GM21423 (cell line): ENCODE measurements at regions not wholly inside any gene's neighbourhood (a gene's known extent, or its start where the extent isn't known, plus 50 kb on each side); places are given as distances from the start of the nearest gene placed in this dataset.

Experiments
- ATAC-seq: cut with Tn5 transposase; IDR thresholded peaks from one replicate; pipeline ENCODE4 v1.9.1; 2021; ENCODE audit warnings: mild to moderate bottlenecking, moderate library complexity; ENCODE audit not compliant: unreplicated experiment

DNA sequence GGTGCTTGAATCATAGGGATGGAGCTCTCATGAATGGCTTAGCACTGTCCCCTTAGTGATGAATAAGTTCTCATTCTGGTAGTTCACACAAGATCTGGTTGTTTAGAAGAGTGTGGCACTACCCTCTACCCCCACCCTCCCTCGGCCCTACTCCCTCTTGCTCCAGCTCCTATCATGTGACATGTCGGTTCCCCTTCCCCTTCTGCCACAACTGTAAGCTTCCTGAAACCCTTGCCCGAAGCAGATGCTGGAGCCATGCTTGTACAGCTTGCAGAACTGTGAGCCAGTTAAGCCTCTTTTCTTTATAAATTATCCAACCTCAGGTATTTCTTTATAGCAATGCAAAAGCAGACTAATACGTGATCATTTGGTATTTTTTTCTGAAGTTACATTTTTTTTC is 1012.6 kb downstream of the BCL11A start:
- ATAC-seq, result no peak

- no peak for ATAC-seq
Observed at GRCh38 chr2:59538398-59538911, 1015.0 kb downstream of the BCL11A start.

DNA sequence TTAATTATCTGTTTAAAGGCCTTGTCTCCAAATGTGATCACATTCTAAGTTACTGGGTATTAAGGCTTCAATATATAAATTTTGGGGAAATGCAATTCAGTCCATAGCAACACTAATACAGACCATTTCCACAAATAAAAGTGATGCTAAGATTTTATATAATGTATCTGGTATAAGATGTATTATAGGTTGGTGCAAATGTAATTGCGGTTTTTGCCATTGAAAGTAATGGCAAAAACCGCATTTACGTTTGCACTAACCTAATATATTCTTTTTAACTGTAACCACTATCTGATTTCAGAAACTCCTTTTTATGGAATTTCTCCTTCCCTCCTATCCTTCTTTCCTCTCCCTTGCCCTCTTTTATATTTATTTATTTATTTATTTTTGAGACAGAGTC is 1020.6 kb downstream of the BCL11A start:
- no peak for ATAC-seq

DNA sequence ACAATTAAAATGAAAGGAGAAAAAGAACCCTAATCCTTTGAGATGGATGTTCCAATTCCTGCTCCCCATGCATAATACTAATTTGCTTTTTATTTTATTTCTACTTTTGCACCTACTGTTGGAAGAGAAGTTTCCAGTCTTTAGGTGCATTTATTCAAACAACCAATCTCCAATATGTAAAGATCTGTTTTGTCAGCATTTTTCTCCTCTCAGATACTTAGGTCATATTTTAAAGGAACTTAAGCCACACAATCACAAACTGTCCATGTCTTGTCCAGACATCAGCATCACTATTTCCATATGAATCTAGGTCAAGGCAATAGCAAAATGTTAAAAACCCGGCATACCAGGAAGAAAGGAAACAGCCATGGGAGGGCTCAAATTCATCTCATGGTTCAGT is 1023.2 kb downstream of the BCL11A start:
- no peak for ATAC-seq

DNA sequence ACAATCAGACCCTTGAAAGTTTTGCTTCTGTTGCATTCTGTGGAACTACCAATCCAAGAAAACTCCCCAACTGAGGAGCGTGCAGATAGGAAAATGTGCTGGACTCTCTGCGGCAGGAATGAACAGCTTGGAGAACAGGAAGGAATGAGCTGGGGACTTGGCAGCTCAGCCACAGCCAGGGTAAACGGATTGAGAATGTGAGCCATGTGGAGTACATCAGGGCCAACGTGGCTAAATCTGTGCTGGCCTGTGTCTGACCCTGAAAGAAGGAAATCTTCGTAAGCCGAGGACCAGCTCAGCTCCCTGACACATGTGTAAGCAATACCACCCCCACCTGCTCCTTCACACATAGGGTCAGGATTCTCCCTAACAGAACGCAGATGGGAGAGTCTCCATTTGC is 1023.7 kb downstream of the BCL11A start:
- no peak for ATAC-seq

DNA sequence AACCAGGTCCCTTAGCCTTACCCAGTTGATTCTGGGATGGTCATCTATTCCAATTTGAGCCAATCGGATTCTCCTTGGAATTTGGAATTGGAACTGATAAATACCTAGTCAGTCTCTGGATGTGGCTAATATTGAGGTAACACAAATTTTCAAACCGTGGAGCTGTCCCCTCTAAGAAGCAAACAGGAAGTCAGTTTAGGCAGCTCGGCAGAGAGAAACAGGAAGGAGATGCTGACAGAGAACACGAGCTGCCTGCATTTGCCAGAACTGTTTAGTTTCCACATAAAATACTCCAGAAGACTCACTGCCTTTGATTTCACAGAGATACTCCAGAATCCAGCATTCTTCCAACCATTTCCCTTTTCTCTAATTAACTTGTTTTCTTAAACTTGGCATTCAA is 1024.9 kb downstream of the BCL11A start:
- no peak for ATAC-seq

DNA sequence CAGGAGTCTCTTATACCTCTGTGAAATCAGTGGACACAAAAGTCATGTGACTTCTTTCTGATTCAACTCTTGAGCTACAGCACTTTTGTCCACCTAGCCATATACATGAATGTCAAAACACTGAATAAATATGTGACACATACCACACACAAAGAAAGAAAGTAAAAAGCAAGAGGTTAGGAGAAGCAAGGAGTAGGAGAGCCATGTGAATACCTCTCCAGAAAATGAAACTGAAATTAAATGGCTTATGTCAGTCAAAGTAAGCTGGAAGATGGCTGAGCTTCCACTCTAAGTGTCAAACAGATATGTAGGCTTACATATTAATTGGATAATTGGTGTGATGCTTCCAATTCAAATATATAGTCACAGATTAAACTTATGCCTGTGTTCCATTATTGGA is 1050.5 kb downstream of the BCL11A start:
- no peak for ATAC-seq

DNA sequence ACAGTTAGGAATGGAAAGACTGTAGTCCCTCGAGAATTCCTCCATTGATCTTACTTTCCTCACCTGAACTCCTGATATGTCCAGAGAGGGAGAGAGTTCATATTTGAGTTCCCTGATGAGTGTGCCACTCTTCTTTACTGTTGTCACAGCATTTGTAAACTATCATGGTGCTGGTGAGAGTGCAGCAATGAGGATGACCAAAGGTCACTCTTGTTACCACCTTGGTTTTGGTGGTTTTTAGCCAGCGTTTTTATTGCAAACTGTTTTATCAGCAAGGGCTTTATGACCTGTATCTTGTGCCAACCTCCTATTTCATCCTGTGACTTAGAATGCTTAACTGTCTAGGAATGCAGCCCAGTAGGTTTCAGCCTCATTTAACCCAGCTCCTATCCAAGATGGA is 1062.5 kb downstream of the BCL11A start:
- no peak for ATAC-seq

GRCh38 chr2:59490192-59490591 is 1063.3 kb downstream of the BCL11A start:
- no peak for ATAC-seq

DNA sequence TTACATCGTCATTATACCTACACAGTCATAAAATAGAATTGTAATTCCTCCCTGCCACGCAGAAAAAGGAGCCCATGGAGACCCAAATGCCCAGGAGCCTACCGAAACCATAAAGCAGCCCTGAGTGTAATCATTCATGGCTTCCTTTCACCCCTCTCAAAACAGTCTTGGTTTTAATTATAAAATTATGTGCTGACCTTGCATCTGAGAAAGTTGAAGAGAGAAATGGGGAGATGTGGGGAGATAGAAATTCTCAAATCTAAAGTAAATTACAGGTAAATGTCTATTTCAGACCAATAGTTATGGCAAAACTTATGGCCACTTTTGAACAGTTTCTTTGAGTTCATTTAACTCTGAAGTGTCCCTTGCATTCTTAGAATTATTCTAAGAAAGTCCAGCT is 1068.8 kb downstream of the BCL11A start:
- no peak for ATAC-seq

DNA sequence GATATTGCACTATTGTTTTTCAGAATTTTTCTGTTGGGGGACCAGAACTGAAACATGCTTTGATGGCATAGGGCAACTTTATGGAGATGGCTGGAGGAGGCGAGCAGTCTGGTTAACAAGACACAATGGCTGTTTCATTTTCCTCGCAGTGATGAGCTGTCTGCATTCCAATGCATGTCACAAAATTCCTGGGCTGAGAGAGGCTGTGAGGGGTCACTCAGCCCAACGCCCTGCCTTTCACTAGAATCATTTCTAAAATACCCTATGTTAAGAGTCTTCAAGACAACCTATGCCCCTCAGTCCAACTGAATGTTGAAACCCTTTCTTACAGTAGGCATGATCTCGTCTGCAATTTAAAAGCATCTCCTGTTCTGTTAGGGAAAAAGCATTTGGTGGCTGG is 1090.0 kb downstream of the BCL11A start:
- no peak for ATAC-seq

DNA sequence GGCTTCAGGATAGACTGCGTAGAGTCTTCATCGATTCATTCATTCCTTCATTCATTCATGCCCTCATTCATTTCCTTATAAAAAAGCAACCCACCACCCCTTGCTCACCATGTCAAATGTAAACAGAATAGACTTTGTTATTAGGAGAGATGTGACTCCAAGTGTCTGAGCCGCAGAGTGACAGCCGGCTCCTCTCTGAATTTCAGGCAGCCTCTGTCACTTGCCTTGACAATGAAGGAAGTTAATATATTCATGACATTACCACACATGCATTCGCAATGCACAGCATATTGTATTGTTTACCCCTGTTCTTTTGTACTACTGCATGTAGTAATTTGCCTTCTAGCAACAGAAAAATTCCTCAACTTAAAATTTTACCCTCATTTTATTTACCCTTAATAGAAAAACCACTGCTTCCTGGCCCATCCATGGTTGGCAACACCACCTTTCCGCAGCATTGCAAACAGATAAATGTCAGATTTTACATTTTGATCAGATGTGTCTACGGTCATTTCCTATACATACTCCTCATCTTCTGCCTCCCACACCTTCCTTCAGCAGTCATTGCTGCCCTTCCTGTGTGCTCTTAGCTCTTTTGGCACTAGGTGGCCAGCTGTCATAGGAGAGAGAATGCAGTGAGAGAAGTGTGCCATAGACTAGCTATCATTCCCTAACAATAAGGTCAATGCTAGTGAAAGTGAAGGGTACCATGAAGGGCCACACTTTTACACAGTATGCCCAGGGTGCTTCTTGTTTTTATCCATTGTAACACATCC is 1090.8 kb downstream of the BCL11A start:
- no peak for ATAC-seq

GRCh38 chr2:59461127-59461526 is 1092.3 kb downstream of the BCL11A start:
- no peak for ATAC-seq

DNA sequence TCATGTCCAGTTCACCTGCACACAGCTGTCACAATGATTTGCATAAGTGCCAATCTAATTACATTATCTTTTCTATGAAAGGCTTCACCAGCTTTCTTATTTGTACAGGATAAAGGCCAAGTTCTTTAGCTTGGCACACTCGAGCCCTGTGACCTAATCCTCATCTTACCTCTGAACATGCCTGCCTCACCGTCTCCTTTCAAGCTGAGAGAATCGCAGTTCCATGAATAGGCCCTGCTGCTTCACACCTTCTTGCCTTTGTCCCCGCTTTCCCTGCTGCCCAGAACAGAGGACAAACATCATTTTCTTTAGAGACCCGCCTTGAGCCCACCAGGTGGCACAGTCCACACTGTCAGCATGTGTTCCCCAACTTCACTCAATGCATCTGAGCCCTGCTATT is 1094.7 kb downstream of the BCL11A start:
- ATAC-seq, result no peak

DNA sequence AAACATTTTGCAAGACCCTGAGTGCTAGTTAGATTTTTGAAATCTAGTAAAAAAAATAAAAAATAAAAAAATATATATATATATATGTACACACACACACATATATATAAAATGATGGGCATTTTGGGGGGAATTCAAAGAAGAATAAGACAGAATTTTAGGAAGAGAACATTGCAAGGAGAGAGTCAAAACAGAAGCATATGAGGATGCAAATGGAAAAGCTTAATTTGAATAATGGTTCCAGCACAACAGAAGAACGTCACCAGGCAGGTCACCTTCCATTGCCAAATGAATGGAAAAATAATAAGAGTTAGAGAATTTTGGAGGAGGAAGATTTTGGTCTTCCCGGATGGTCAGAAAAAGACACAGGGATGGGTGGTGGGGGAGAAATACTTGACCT is 1097.2 kb downstream of the BCL11A start:
- ATAC-seq, result no peak

DNA sequence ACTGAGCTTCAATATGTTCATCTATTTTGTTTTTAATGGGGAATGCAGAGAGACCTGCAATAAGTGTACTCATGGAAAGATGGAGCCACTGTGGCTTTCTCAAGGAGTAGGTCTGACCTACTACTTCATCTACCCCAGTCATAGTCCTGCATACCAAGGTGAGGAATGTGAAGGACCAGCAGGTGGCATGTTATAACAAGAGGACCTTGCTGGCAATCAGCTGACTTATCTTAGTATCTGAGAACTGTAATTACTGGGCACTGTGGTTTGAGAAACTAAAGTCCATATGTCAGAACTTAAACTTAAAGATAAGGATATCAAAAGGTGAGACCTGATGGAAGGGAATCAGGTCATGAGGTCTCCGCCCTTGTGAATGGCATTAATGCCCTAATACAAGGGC is 1104.2 kb downstream of the BCL11A start:
- ATAC-seq, result no peak

- ATAC-seq, result no peak
Observed at GRCh38 chr2:59440491-59440890, 1113.0 kb downstream of the BCL11A start.

DNA sequence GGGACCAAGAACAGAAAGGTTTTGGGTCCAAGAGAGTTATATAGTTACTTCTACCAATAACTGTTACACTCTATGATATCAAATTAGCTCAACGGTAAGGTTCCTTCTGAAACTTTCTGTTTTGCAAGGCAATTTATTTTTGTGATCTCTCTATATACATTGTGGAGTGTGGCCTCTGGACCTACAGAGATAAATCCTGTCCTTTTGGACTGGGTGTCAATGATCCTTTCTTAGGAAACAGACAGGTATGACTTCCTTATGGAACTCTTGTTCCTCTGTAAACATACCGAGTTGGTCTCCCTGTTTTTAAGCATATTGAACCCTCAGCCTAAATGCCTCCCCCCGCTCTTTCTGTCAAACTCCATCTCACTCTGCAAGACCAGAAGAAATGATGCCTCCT is 1117.8 kb downstream of the BCL11A start:
- ATAC-seq, result no peak

GRCh38 chr2:59428940-59429339 is 1124.5 kb downstream of the BCL11A start:
- no peak for ATAC-seq

GRCh38 chr2:59427980-59428379 is 1125.5 kb downstream of the BCL11A start:
- ATAC-seq, result no peak

DNA sequence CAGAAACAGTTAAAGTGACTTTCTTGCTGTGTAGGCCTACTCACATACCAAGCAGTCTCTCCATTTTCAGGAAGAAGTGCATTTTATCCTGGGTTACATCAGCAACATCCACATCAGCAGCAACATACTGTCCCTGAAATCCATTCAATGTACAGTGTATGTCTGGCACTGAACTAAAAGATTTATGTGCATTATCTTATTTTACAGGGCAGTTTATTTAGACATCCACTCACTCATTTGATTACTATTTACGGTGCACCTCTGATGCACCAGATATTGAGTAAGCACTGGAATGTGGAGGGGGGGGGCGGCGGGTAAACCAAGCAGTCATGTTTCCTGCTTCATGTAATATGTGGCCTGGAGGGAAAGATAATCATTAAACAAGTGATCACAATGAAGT is 1128.2 kb downstream of the BCL11A start:
- no peak for ATAC-seq

DNA sequence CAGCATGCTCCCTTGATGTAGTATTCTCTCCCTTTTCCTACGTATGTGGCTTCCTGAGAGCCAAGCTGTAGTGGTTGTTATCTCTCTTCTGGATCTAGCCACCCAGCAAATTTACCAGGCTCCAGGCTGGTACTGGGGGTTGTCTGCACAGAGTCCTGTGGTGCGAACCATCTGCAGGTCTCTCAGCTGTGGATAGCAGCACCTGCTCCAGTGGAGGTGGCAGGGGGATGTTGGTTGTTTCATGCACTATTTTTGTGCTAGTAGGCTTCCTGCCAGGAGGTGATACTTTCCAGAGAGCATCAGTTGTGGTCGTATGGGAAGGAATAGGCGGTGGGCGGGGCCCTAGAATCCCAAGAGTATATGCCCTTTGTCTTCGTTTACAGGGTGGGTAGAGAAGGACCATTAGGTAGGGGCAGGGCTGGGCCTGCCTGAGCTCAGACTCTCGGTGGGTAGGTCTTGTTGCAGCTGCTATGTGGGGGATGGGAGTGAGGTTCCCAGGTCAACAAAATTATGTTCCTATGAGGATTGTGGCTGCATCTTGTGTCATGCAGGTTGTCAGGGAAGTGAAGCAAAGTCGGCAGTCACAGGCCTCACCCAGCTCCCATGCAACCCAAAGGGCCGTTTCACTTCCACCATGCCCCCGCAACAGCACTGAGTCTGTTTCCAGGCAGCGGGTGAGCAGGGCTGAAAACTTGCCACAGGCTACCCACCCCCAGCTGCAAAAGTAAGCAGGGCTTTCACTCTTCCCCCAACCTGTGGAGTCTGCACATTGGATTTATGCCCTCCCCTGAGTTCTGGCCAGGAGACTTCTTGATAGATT is 1139.5 kb downstream of the BCL11A start:
- no peak for ATAC-seq
